ENCODE measurements at regions not wholly inside any gene's neighbourhood (a gene's known extent, or its start where the extent isn't known, plus 50 kb on each side); places are given as distances from the start of the nearest gene placed in this dataset.

DNA sequence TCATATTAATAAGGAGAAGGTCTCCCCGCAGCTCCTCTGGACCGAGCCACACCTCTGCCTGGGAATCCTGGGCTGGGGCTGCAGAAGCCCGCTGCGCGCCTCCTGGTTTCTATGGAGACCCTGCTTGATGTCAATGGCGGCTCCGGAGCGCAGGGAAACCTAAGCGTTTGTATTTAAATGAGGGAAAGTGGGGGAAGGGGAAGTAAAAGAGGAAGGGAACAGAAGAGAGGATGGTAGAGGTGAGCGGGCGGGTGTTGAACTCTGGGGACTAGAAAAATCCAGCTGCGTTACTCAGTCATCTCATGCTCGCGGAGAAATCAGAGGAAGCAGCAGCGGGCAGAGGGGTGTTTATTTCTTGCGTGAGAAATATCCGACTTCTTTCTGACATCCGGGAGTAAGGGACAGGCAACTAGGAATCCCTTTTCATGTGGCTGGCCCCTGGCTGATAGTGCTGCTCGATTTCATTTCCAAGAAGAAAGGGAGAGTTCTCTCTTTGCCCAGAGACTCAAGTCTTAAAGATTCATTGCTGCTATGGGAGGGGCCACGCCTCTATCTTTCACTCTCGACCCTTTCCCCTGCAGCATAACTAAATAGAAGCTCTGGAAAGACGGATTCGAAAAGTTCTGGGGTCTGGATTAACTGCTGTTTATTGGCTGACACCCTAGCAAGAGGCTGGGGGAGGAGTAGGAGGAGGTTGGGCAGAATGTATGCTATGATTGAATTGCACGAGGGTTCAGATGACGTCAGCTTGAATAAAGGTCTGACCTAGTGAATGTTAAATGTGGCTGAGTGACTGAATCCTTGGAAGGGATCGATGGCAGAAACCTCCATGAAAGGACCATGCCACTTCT is 110.5 kb upstream of the GAP43 start:
- TF ChIP-seq, protein P1, sequence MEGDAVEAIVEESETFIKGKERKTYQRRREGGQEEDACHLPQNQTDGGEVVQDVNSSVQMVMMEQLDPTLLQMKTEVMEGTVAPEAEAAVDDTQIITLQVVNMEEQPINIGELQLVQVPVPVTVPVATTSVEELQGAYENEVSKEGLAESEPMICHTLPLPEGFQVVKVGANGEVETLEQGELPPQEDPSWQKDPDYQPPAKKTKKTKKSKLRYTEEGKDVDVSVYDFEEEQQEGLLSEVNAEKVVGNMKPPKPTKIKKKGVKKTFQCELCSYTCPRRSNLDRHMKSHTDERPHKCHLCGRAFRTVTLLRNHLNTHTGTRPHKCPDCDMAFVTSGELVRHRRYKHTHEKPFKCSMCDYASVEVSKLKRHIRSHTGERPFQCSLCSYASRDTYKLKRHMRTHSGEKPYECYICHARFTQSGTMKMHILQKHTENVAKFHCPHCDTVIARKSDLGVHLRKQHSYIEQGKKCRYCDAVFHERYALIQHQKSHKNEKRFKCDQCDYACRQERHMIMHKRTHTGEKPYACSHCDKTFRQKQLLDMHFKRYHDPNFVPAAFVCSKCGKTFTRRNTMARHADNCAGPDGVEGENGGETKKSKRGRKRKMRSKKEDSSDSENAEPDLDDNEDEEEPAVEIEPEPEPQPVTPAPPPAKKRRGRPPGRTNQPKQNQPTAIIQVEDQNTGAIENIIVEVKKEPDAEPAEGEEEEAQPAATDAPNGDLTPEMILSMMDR (conservative IDR thresholded peaks at IDR 0.05 in 1 of 2, IDR thresholded peaks at IDR 0.05 in 1 of 2; ENCODE audit: low read depth in 1 of 2, low read length in 2 of 2), result no peak
- no peak for TF ChIP-seq EZH2 (IDR thresholded peaks at IDR 0.05; ENCODE audit: low read length, missing control alignments)
